Osteoblast (primary cell): ENCODE measurements at regions not wholly inside any gene's neighbourhood (a gene's known extent, or its start where the extent isn't known, plus 50 kb on each side); places are given as distances from the start of the nearest gene placed in this dataset.

Experiments used
- DNase-seq: peaks from one replicate; pipeline ENCODE4 v3.0.0; 2011; ENCODE audit warnings: low spot score, mixed read lengths; ENCODE audit not compliant: insufficient read length; ENCODE audit errors: missing footprints
- H2AFZ ChIP-seq: 2 replicates; pipeline ENCODE4 v1.6.0; 2011; ENCODE audit warnings: mild to moderate bottlenecking, low read length
- H3K27ac ChIP-seq: 2 replicates; pipeline ENCODE4 v1.5.1; 2011; ENCODE audit warnings: mild to moderate bottlenecking, low read depth, low read length, moderate library complexity
- H3K27me3 ChIP-seq: 2 replicates; pipeline ENCODE4 v1.6.0; 2012; ENCODE audit warnings: mild to moderate bottlenecking, control low read depth, inconsistent platforms, low read length, moderate library complexity; ENCODE audit not compliant: insufficient read depth
- H3K36me3 ChIP-seq: 2 replicates; pipeline ENCODE4 v1.5.1; 2011; ENCODE audit warnings: mild to moderate bottlenecking, low read length, control low read depth, moderate library complexity; ENCODE audit not compliant: insufficient read depth
- H3K4me1 ChIP-seq: 2 replicates; pipeline ENCODE4 v1.5.1; 2011; ENCODE audit warnings: mild to moderate bottlenecking, low read length, control low read depth, moderate library complexity; ENCODE audit not compliant: insufficient read depth
- H3K4me2 ChIP-seq: 2 replicates; pipeline ENCODE4 v1.6.0; 2011; ENCODE audit warnings: mild to moderate bottlenecking, low read length; ENCODE audit not compliant: insufficient read depth
- H3K4me3 ChIP-seq: fragments of 200-600 bp; sonication (generic); 3 replicates; pipeline ENCODE4 v1.5.1; 2012; ENCODE audit warnings: mild to moderate bottlenecking, low read length, inconsistent platforms; ENCODE audit not compliant: insufficient read depth
- H3K79me2 ChIP-seq: 2 replicates; pipeline ENCODE4 v1.6.0; 2012; ENCODE audit warnings: mild to moderate bottlenecking, low read length, control low read depth, inconsistent platforms; ENCODE audit not compliant: insufficient read depth
- H3K9me3 ChIP-seq: 2 replicates; pipeline ENCODE4 v1.5.1; 2011; ENCODE audit warnings: low read depth, low read length, control low read depth
- H4K20me1 ChIP-seq: 2 replicates; pipeline ENCODE4 v1.6.0; 2012; ENCODE audit warnings: mild to moderate bottlenecking, low read length, control low read depth; ENCODE audit not compliant: insufficient read depth
- CTCF ChIP-seq: IDR thresholded peaks from 2 replicates; pipeline ENCODE4 v1.5.1; 2011; ENCODE audit warnings: mild to moderate bottlenecking, low read depth, low read length, moderate library complexity; ENCODE audit errors: extremely low read depth

DNA sequence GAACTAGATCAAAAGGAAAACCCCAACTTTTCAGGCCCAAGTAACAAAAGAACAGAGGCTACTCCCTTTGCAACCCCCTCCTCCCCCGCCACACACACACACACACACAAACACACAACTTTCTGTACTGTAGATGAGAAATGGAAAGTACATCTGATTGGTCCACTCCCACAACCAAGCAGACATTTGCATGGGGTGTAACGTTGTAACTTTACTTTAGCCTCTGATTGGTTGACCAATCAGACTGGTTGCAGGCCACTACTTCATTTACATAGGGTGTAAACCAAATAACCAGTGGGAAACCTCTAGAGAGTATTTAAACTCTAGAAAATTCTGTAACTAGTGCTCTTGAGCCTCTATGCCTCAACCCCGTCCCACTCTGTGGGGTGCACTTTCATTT is 425.5 kb downstream of the GXYLT1 start:
- no peaks in the 10 kb centered on the region for H3K79me2 ChIP-seq
- no peaks in the 10 kb centered on the region for H3K4me1 ChIP-seq
- no peak for DNase-seq
- no peak overlapping the region for H3K4me3 ChIP-seq
- no peaks in the 10 kb centered on the region for H3K36me3 ChIP-seq
- no peak for TF ChIP-seq CTCF
- no peak overlapping the region for H3K4me2 ChIP-seq
- H3K27ac ChIP-seq: no peak overlapping the region
- no peak overlapping the region for H2AFZ ChIP-seq
- H3K27me3 ChIP-seq: no peaks in the 10 kb centered on the region
- no peaks in the 10 kb centered on the region for H3K9me3 ChIP-seq
- no peaks in the 10 kb centered on the region for H4K20me1 ChIP-seq

DNA sequence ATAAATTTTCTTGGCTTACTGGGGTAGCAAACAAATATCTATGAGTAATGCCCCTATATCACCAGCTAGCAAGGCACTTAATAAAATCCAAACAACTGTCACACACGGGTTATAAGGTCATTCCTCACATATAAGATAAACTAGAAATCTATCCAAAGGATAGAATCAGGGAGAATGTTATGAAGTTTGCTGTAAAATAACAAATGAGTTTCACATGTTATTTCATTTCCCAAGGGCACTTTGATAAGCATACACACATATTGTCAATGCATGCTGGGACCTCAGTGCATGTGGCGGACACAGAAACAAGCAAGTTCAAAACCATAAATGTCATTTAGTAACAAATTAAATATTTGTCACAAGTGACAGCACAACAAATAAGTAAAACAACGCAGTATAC is 429.4 kb downstream of the GXYLT1 start:
- Histone ChIP-seq H3K4me2 (no peak overlapping the region), H3K4me1 (no peaks in the 10 kb centered on the region), H3K9me3 (no peaks in the 10 kb centered on the region), H3K79me2 (no peaks in the 10 kb centered on the region), H3K27me3 (no peaks in the 10 kb centered on the region), H2AFZ (no peak overlapping the region), H4K20me1 (no peaks in the 10 kb centered on the region), H3K27ac (no peak overlapping the region), H3K4me3 (no peak overlapping the region), H3K36me3 (no peaks in the 10 kb centered on the region)
- DNase-seq: no peak
- no peak for TF ChIP-seq CTCF

DNA sequence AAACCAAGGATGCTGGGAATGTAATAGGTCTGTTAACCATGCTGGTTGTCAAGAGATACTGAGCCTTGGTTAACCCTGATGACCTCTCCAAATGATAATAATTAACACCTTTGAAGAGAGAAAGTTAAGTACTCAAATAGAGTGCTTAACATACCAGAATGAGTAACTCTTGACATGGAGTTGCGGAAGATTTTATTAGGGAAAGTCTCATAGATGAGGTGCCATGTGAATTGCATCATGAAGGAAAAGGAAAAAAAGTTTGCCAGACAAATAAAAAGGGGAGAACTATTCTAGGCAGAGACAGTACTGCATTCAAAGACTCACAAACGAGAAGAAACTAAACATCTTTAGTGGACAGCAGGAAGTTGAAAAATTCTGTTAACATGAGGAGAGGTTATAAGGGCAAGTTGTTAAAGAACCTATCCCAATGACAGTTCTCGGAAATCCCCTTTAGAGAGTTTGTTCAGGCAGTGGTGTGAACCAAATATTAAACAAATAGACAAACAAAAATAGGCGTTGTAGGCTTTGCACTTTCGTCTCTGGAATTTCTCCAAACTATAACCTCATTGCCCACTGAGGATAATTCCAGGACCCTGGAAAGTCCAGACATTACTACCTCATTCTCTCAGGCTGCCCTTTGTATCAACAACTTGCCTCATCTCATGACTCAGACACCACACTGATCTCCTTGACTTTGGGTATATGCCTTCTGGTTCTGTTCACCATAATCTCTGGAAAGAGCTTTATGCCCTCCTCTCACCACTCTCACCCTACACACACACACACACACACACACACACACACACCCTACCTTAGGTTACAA is 435.0 kb downstream of the GXYLT1 start:
- Histone ChIP-seq H3K4me2 (no peak overlapping the region), H3K36me3 (no peaks in the 10 kb centered on the region), H2AFZ (no peak overlapping the region), H3K27me3 (no peaks in the 10 kb centered on the region), H3K4me1 (no peaks in the 10 kb centered on the region), H4K20me1 (no peaks in the 10 kb centered on the region), H3K4me3 (no peak overlapping the region), H3K27ac (no peak overlapping the region), H3K79me2 (no peaks in the 10 kb centered on the region), H3K9me3 (no peaks in the 10 kb centered on the region)
- no peak for TF ChIP-seq CTCF
- DNase-seq: no peak

- Histone ChIP-seq H3K9me3 (no peaks in the 10 kb centered on the region), H3K4me2 (no peak overlapping the region), H3K27me3 (no peaks in the 10 kb centered on the region), H3K4me3 (no peak overlapping the region), H3K4me1 (no peaks in the 10 kb centered on the region), H3K36me3 (no peaks in the 10 kb centered on the region), H4K20me1 (no peaks in the 10 kb centered on the region), H3K27ac (no peak overlapping the region), H2AFZ (no peak overlapping the region), H3K79me2 (no peaks in the 10 kb centered on the region)
- no peak for DNase-seq
- no peak for TF ChIP-seq CTCF
These were observed 435.7 kb downstream of the GXYLT1 start for GRCh38 chr12:41709012-41709411.
